ENCODE measurements at regions not wholly inside any gene's neighbourhood (a gene's known extent, or its start where the extent isn't known, plus 50 kb on each side); places are given as distances from the start of the nearest gene placed in this dataset.
"Not testable (repeated sequence)": the region's sequence is repeated elsewhere in the genome, so short reads cannot be mapped to it uniquely, and the experiment has no call there.

DNA sequence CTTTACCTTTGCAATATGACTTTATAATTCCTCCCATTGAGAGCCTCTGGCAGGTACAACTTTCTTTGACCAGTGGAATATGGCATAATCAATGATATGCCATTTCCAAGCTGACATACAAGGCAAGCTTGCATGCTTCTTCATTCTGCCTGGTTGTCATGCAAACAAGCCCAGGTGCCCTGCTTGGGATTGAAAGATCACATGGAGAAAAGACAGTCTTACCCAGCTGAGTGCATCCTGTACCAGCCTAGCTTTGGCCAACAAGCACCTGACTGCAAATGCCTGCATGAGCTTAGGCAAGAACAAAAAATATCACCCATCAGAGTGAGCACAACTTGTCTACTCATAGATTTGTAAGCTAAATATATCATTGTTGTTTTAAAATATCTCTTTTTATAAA lies 82.9 kb upstream of the KCND2 start:
- H3K4me1 ChIP-seq (ENCODE audit: control insufficient read depth, low read length): no peaks in the 10 kb centered on the region
- no peaks in the 10 kb centered on the region for H3K9me2 ChIP-seq (replicated peaks; ENCODE audit: control insufficient read depth, low read length)
- no peak overlapping the region for H3K4me3 ChIP-seq (ENCODE audit: low read length)
- H3K4me2 ChIP-seq (ENCODE audit: low read length): no peak overlapping the region
- no peak overlapping the region for H3K27ac ChIP-seq (ENCODE audit: low read depth, low read length)
- no peaks in the 10 kb centered on the region for H4K20me1 ChIP-seq (ENCODE audit: control insufficient read depth, insufficient read depth, low read depth, low read length)
- H3K79me2 ChIP-seq (ENCODE audit: control insufficient read depth, low read length): no peaks in the 10 kb centered on the region
- no peak for TF ChIP-seq EZH2phosphoT487 (IDR thresholded peaks at IDR 0.05; ENCODE audit: borderline replicate concordance, low read length)
- TF ChIP-seq, protein P1, sequence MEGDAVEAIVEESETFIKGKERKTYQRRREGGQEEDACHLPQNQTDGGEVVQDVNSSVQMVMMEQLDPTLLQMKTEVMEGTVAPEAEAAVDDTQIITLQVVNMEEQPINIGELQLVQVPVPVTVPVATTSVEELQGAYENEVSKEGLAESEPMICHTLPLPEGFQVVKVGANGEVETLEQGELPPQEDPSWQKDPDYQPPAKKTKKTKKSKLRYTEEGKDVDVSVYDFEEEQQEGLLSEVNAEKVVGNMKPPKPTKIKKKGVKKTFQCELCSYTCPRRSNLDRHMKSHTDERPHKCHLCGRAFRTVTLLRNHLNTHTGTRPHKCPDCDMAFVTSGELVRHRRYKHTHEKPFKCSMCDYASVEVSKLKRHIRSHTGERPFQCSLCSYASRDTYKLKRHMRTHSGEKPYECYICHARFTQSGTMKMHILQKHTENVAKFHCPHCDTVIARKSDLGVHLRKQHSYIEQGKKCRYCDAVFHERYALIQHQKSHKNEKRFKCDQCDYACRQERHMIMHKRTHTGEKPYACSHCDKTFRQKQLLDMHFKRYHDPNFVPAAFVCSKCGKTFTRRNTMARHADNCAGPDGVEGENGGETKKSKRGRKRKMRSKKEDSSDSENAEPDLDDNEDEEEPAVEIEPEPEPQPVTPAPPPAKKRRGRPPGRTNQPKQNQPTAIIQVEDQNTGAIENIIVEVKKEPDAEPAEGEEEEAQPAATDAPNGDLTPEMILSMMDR (IDR thresholded peaks at IDR 0.05; ENCODE audit: low read depth, low read length, poor library complexity, severe bottlenecking): no peak
- no peaks in the 10 kb centered on the region for H3K36me3 ChIP-seq (ENCODE audit: control insufficient read depth, low read length)
- no peaks in the 10 kb centered on the region for H3K27me3 ChIP-seq (ENCODE audit: control insufficient read depth, low read length)
- no peaks in the 10 kb centered on the region for H3K9me3 ChIP-seq (ENCODE audit: control insufficient read depth, insufficient read depth, low read length)
- H3F3A ChIP-seq (ENCODE audit: control insufficient read depth, insufficient read depth): no peaks in the 10 kb centered on the region

DNA sequence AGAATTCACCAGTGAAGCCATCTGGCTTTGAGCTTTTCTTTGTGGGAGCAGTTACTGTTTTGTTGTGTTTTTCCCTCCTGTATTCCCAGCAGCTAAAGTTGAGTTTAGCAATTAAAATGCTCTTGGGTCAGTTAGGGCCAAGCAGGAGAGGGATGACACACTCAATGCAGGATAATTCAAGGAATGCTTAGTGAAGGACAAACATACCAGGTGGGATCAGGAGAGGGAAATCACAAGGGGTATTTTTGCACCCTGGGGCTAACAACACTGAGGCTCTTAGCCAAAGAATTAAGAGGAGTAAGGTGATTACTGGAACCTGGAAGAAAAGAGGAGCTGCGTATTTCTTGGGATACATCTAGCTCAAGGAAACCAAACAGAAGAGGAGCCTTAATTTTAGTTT lies 82.4 kb upstream of the KCND2 start:
- no peak overlapping the region for H3K27ac ChIP-seq (ENCODE audit: low read depth, low read length)
- H3K4me2 ChIP-seq (ENCODE audit: low read length): no peak overlapping the region
- H3K4me1 ChIP-seq (ENCODE audit: control insufficient read depth, low read length): no peaks in the 10 kb centered on the region
- no peak overlapping the region for H3K4me3 ChIP-seq (ENCODE audit: low read length)
- no peaks in the 10 kb centered on the region for H3K27me3 ChIP-seq (ENCODE audit: control insufficient read depth, low read length)
- H3K36me3 ChIP-seq (ENCODE audit: control insufficient read depth, low read length): no peaks in the 10 kb centered on the region
- H3K79me2 ChIP-seq (ENCODE audit: control insufficient read depth, low read length): no peaks in the 10 kb centered on the region
- H4K20me1 ChIP-seq (ENCODE audit: control insufficient read depth, insufficient read depth, low read depth, low read length): no peaks in the 10 kb centered on the region
- H3K9me3 ChIP-seq (ENCODE audit: control insufficient read depth, insufficient read depth, low read length): no peaks in the 10 kb centered on the region
- no peaks in the 10 kb centered on the region for H3F3A ChIP-seq (ENCODE audit: control insufficient read depth, insufficient read depth)
- no peaks in the 10 kb centered on the region for H3K9me2 ChIP-seq (replicated peaks; ENCODE audit: control insufficient read depth, low read length)
- no peak for TF ChIP-seq EZH2phosphoT487 (IDR thresholded peaks at IDR 0.05; ENCODE audit: borderline replicate concordance, low read length)
- TF ChIP-seq, protein P1 (IDR thresholded peaks at IDR 0.05; ENCODE audit: low read depth, low read length, poor library complexity, severe bottlenecking): no peak

DNA sequence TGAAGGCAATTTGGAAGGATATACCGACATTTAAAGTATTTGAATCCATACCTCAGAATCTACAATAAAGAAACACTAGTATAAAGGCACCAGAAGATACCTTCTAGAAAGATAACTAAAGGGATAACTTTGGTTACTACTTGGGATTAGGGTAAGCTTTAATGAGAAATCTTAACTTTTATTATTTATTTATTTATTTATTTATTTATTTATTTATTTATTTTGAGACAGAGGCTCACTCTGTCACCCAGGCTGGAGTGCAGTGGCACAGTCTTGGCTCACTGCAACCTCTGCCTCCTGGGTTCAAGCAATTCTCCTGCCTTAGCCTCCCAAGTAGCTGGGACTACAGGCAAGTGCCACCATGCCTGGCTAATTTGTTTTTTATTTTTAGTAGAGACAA lies 81.6 kb upstream of the KCND2 start:
- not testable (repeated sequence) for H4K20me1 ChIP-seq (ENCODE audit: control insufficient read depth, insufficient read depth, low read depth, low read length); H3K36me3 ChIP-seq (ENCODE audit: control insufficient read depth, low read length); H3K79me2 ChIP-seq (ENCODE audit: control insufficient read depth, low read length); H3K4me1 ChIP-seq (ENCODE audit: control insufficient read depth, low read length); H3K27ac ChIP-seq (ENCODE audit: low read depth, low read length); H3K4me3 ChIP-seq (ENCODE audit: low read length); H3K9me2 ChIP-seq (replicated peaks; ENCODE audit: control insufficient read depth, low read length); H3K27me3 ChIP-seq (ENCODE audit: control insufficient read depth, low read length); H3K4me2 ChIP-seq (ENCODE audit: low read length); H3F3A ChIP-seq (ENCODE audit: control insufficient read depth, insufficient read depth); H3K9me3 ChIP-seq (ENCODE audit: control insufficient read depth, insufficient read depth, low read length)

DNA sequence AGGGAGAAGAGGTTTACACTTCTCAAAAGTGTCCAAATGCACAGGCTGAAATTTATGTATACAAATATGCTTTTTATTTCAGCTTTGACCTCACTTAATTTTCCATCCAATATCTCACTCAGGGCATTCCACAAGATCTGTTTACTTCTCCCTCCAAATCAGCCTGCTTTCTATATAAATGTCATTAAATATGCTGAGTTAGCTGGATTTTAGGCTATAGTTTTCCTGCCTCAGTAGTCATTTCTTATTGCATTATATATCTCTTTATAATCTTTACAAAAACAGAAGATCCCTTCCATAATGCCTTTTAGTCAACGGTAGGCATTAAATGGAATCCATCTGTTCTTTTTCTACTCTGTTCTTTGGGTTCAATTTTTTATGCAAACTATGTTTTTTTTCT lies 71.7 kb upstream of the KCND2 start:
- Histone ChIP-seq H3K4me2 (ENCODE audit: low read length) (no peak overlapping the region), H3K9me2 (replicated peaks; ENCODE audit: control insufficient read depth, low read length) (no peaks in the 10 kb centered on the region), H4K20me1 (ENCODE audit: control insufficient read depth, insufficient read depth, low read depth, low read length) (no peaks in the 10 kb centered on the region), H3F3A (ENCODE audit: control insufficient read depth, insufficient read depth) (no peaks in the 10 kb centered on the region), H3K4me1 (ENCODE audit: control insufficient read depth, low read length) (no peaks in the 10 kb centered on the region), H3K79me2 (ENCODE audit: control insufficient read depth, low read length) (no peaks in the 10 kb centered on the region), H3K36me3 (ENCODE audit: control insufficient read depth, low read length) (no peaks in the 10 kb centered on the region), H3K4me3 (ENCODE audit: low read length) (no peak overlapping the region), H3K27ac (ENCODE audit: low read depth, low read length) (no peak overlapping the region), H3K27me3 (ENCODE audit: control insufficient read depth, low read length) (no peaks in the 10 kb centered on the region), H3K9me3 (ENCODE audit: control insufficient read depth, insufficient read depth, low read length) (no peaks in the 10 kb centered on the region)
- TF ChIP-seq, protein P1 (IDR thresholded peaks at IDR 0.05; ENCODE audit: low read depth, low read length, poor library complexity, severe bottlenecking): no peak
- no peak for TF ChIP-seq EZH2phosphoT487 (IDR thresholded peaks at IDR 0.05; ENCODE audit: borderline replicate concordance, low read length)

Measured in DOHH2 (cell line).